Fibroblast of lung (primary cell): ENCODE measurements at regions not wholly inside any gene's neighbourhood (a gene's known extent, or its start where the extent isn't known, plus 50 kb on each side); places are given as distances from the start of the nearest gene placed in this dataset.

Experiments
- DNase-seq, 2 donors: peaks; one replicate each; pipeline versions ENCODE4 v3.0.0 to v3.0.0-alpha.2; 2010; ENCODE audit warnings: low read depth in 2 of 2
- H2AFZ ChIP-seq: 2 replicates; pipeline ENCODE4 v1.5.1; 2012; ENCODE audit warnings: low read length, control low read depth, inconsistent platforms
- H3K27ac ChIP-seq: 2 replicates; pipeline ENCODE4 v1.5.1; 2011; ENCODE audit warnings: low read length, control low read depth; ENCODE audit not compliant: insufficient read depth
- H3K27me3 ChIP-seq: 2 replicates; pipeline ENCODE4 v1.5.1; 2011; ENCODE audit warnings: mild to moderate bottlenecking, low read length; ENCODE audit not compliant: control insufficient read depth, insufficient read depth
- H3K36me3 ChIP-seq: 2 replicates; pipeline ENCODE4 v1.5.1; 2011; ENCODE audit warnings: low read length; ENCODE audit not compliant: control insufficient read depth, insufficient read depth
- H3K4me1 ChIP-seq: 2 replicates; pipeline ENCODE4 v1.5.1; 2011; ENCODE audit warnings: low read length; ENCODE audit not compliant: control insufficient read depth, insufficient read depth; ENCODE audit errors: extremely low read depth
- H3K4me2 ChIP-seq: 2 replicates; pipeline ENCODE4 v1.5.1; 2011; ENCODE audit warnings: low read length, control low read depth; ENCODE audit not compliant: insufficient read depth; ENCODE audit errors: extremely low read depth
- H3K4me3 ChIP-seq, 4 experiments: fragments of 200-600 bp in 1 of 4; sonication (generic) in 1 of 4; replicated peaks in 1 of 4; 2 replicates each; pipeline ENCODE4 v1.5.1; 2011 to 2016; ENCODE audit warnings: low read length in 4 of 4, low read depth in 3 of 4, mild to moderate bottlenecking in 3 of 4, control low read depth in 2 of 4, inconsistent platforms in 1 of 4, mixed read lengths in 1 of 4; ENCODE audit not compliant: insufficient read depth in 1 of 4; ENCODE audit errors: control extremely low read depth in 1 of 4
- H3K79me2 ChIP-seq: 2 replicates; pipeline ENCODE4 v1.5.1; 2012; ENCODE audit warnings: mild to moderate bottlenecking, low read length, inconsistent platforms; ENCODE audit not compliant: control insufficient read depth, insufficient read depth
- H3K9ac ChIP-seq: 2 replicates; pipeline ENCODE4 v1.5.1; 2011; ENCODE audit warnings: mild to moderate bottlenecking, low read length, control low read depth; ENCODE audit not compliant: insufficient read depth
- H3K9me3 ChIP-seq: 2 replicates; pipeline ENCODE4 v1.5.1; 2012; ENCODE audit warnings: low read depth, low read length; ENCODE audit not compliant: control insufficient read depth, insufficient read depth
- H4K20me1 ChIP-seq: 2 replicates; pipeline ENCODE4 v1.5.1; 2011; ENCODE audit warnings: low read length; ENCODE audit not compliant: control insufficient read depth, insufficient read depth; ENCODE audit errors: extremely low read depth
- CTCF ChIP-seq, 2 donors: IDR thresholded peaks in 1 of 2; conservative IDR thresholded peaks in 1 of 2; 1 replicate in 1 of 2; 2 replicates in 1 of 2; pipeline ENCODE4 v1.5.1; 2011 to 2012; ENCODE audit warnings: low read length in 2 of 2, control low read depth in 1 of 2, inconsistent platforms in 1 of 2, low read depth in 1 of 2, mild to moderate bottlenecking in 1 of 2
- EZH2 ChIP-seq: IDR thresholded peaks from 2 replicates; pipeline ENCODE4 v1.5.1; 2012; ENCODE audit warnings: low read length, control low read depth, mild to moderate bottlenecking; ENCODE audit errors: missing control alignments

GRCh38 chr6:156027248-156027626 is 571.6 kb upstream of the NOX3 start:
- Histone ChIP-seq H3K9me3 (no peaks in the 10 kb centered on the region), H3K79me2 (no peaks in the 10 kb centered on the region), H3K4me2 (no peak overlapping the region), H3K27me3 (no peaks in the 10 kb centered on the region), H3K27ac (no peak overlapping the region), H4K20me1 (no peaks in the 10 kb centered on the region), H3K4me1 (no peaks in the 10 kb centered on the region), H3K36me3 (no peaks in the 10 kb centered on the region), H2AFZ (no peak overlapping the region), H3K9ac (no peak overlapping the region), H3K4me3 (no peak overlapping the region)
- TF ChIP-seq CTCF (conservative IDR thresholded peaks at IDR 0.05 in 1 of 2, IDR thresholded peaks at IDR 0.05 in 1 of 2; ENCODE audit: low read depth in 1 of 2, low read length in 2 of 2) (no peak), EZH2 (no peak)
- no peak for DNase-seq

GRCh38 chr6:156026486-156027247 is 571.0 kb upstream of the NOX3 start:
- H4K20me1 ChIP-seq = no peaks in the 10 kb centered on the region
- no peaks in the 10 kb centered on the region for H3K4me1 ChIP-seq
- H2AFZ ChIP-seq = no peak overlapping the region
- DNase-seq = no peak
- no peaks in the 10 kb centered on the region for H3K36me3 ChIP-seq
- no peak for TF ChIP-seq EZH2
- TF ChIP-seq CTCF (conservative IDR thresholded peaks at IDR 0.05 in 1 of 2, IDR thresholded peaks at IDR 0.05 in 1 of 2; ENCODE audit: low read depth in 1 of 2, low read length in 2 of 2) = no peak
- H3K9me3 ChIP-seq = no peaks in the 10 kb centered on the region
- no peaks in the 10 kb centered on the region for H3K79me2 ChIP-seq
- no peaks in the 10 kb centered on the region for H3K27me3 ChIP-seq
- H3K4me2 ChIP-seq = no peak overlapping the region
- H3K9ac ChIP-seq = no peak overlapping the region
- no peak overlapping the region for H3K4me3 ChIP-seq
- no peak overlapping the region for H3K27ac ChIP-seq

DNA sequence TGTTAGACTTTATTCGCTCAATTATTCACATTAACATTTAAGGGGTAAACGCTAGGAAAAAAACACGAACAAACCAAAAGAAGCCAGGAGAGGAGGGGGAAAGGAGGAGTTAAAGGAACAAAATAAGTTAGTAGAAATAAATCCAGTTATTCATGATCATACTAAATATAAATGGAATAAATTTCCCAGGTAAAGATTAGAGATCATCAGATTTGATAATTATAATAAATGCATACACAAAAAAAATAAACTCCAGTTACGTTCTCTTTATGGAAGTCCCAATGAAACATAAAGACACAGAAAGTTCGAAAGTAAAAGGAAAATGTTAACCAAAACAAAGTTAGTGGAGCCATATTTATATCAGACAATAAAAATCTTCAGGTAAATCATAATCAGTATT is 568.7 kb upstream of the NOX3 start:
- H3K79me2 ChIP-seq = no peaks in the 10 kb centered on the region
- DNase-seq = no peak
- H3K9me3 ChIP-seq = no peaks in the 10 kb centered on the region
- TF ChIP-seq EZH2 (no peak), CTCF (conservative IDR thresholded peaks at IDR 0.05 in 1 of 2, IDR thresholded peaks at IDR 0.05 in 1 of 2; ENCODE audit: low read depth in 1 of 2, low read length in 2 of 2) (no peak)
- no peak overlapping the region for H3K4me3 ChIP-seq
- H3K4me2 ChIP-seq = no peak overlapping the region
- H3K27ac ChIP-seq = no peak overlapping the region
- H3K36me3 ChIP-seq = no peaks in the 10 kb centered on the region
- H3K27me3 ChIP-seq = no peaks in the 10 kb centered on the region
- H3K9ac ChIP-seq = no peak overlapping the region
- no peak overlapping the region for H2AFZ ChIP-seq
- no peaks in the 10 kb centered on the region for H4K20me1 ChIP-seq
- no peaks in the 10 kb centered on the region for H3K4me1 ChIP-seq
